ENCODE measurements at regions not wholly inside any gene's neighbourhood (a gene's known extent, or its start where the extent isn't known, plus 50 kb on each side); places are given as distances from the start of the nearest gene placed in this dataset.

- no peaks in the 10 kb centered on the region for H3F3A ChIP-seq (ENCODE audit: insufficient read depth, low read length, poor library complexity, severe bottlenecking)
- H3K79me2 ChIP-seq (replicated peaks; ENCODE audit: insufficient read depth, low read length): no peaks in the 10 kb centered on the region
- H3K36me3 ChIP-seq (ENCODE audit: insufficient read depth, low read length): no peaks in the 10 kb centered on the region
- H3K4me3 ChIP-seq (ENCODE audit: low read length): no peak overlapping the region
- no peaks in the 10 kb centered on the region for H3K9me2 ChIP-seq (ENCODE audit: insufficient read depth, low read length)
- H3K27ac ChIP-seq (ENCODE audit: low read length): no peak overlapping the region
- H3K9me3 ChIP-seq (ENCODE audit: low read length): no peaks in the 10 kb centered on the region
- H2AFZ ChIP-seq (ENCODE audit: low read depth, low read length): no peak overlapping the region
- H4K20me1 ChIP-seq (ENCODE audit: insufficient read depth): no peaks in the 10 kb centered on the region
- no peak for TF ChIP-seq MXI1 (conservative IDR thresholded peaks at IDR 0.05; ENCODE audit: poor library complexity, severe bottlenecking)
- no peak for TF ChIP-seq EZH2 (IDR thresholded peaks at IDR 0.05; ENCODE audit: borderline replicate concordance, insufficient read depth, low read length, poor library complexity, severe bottlenecking)
- no peak for TF ChIP-seq SMC3 (conservative IDR thresholded peaks at IDR 0.05; ENCODE audit: poor library complexity)
- TF ChIP-seq EP300 (conservative IDR thresholded peaks at IDR 0.05; ENCODE audit: poor library complexity, severe bottlenecking): no peak
- TF ChIP-seq REST (IDR thresholded peaks at IDR 0.05; ENCODE audit: borderline replicate concordance): no peak
- no peak overlapping the region for H3K4me2 ChIP-seq (ENCODE audit: low read length)
- no peak overlapping the region for H3K9ac ChIP-seq (ENCODE audit: low read length)
- no peaks in the 10 kb centered on the region for H3K27me3 ChIP-seq (ENCODE audit: insufficient read depth, low read depth, low read length)
Observed at GRCh38 chr20:10976051-10976450, 302.3 kb upstream of the JAG1 start.

GRCh38 chr20:10978019-10978702 is 304.4 kb upstream of the JAG1 start:
- TF ChIP-seq MXI1 (conservative IDR thresholded peaks at IDR 0.05; ENCODE audit: poor library complexity, severe bottlenecking): no peak
- TF ChIP-seq POLR2AphosphoS5 (IDR thresholded peaks at IDR 0.05): no peak
- TF ChIP-seq EP300 (conservative IDR thresholded peaks at IDR 0.05; ENCODE audit: poor library complexity, severe bottlenecking): no peak
- TF ChIP-seq SMC3 (conservative IDR thresholded peaks at IDR 0.05; ENCODE audit: poor library complexity): no peak
- no peak for TF ChIP-seq REST (IDR thresholded peaks at IDR 0.05; ENCODE audit: borderline replicate concordance)
- no peak for TF ChIP-seq RAD21 (conservative IDR thresholded peaks at IDR 0.05)
- no peak for TF ChIP-seq TAF1 (IDR thresholded peaks at IDR 0.05; ENCODE audit: low read depth)
- no peak for TF ChIP-seq CTCF (IDR thresholded peaks at IDR 0.05; ENCODE audit: poor library complexity, severe bottlenecking)
- TF ChIP-seq EZH2 (IDR thresholded peaks at IDR 0.05; ENCODE audit: borderline replicate concordance, insufficient read depth, low read length, poor library complexity, severe bottlenecking): no peak

More at GRCh38 chr20:10978019-10978702, 304.4 kb upstream of the JAG1 start:
- Histone ChIP-seq H3K9me2 (ENCODE audit: insufficient read depth, low read length) (no peaks in the 10 kb centered on the region), H3K4me2 (ENCODE audit: low read length) (no peak overlapping the region), H2AFZ (ENCODE audit: low read depth, low read length) (no peak overlapping the region), H3F3A (ENCODE audit: insufficient read depth, low read length, poor library complexity, severe bottlenecking) (no peaks in the 10 kb centered on the region), H4K20me1 (ENCODE audit: insufficient read depth) (no peaks in the 10 kb centered on the region), H3K79me2 (replicated peaks; ENCODE audit: insufficient read depth, low read length) (no peaks in the 10 kb centered on the region), H3K27me3 (ENCODE audit: insufficient read depth, low read depth, low read length) (no peaks in the 10 kb centered on the region), H3K9me3 (ENCODE audit: low read length) (no peaks in the 10 kb centered on the region), H3K36me3 (ENCODE audit: insufficient read depth, low read length) (no peaks in the 10 kb centered on the region), H3K9ac (ENCODE audit: low read length) (no peak overlapping the region), H3K4me3 (ENCODE audit: low read length) (no peak overlapping the region), H3K27ac (ENCODE audit: low read length) (no peak overlapping the region)

All from neural cell (in vitro differentiated cells).